ENCODE measurements at regions not wholly inside any gene's neighbourhood (a gene's known extent, or its start where the extent isn't known, plus 50 kb on each side); places are given as distances from the start of the nearest gene placed in this dataset.

- in situ Hi-C loops (cut with HindIII; ENCODE audit: low sequenced_read_pairs) = loop anchor here (5.0 to 10.0 kb wide), 2 partner anchors 42 to 81 kb away; no protein-coding TSS in a partner anchor
Measured at GRCh38 chr5:34524123-34524522, 132.0 kb upstream of the RAI14 start.

- in situ Hi-C loops (cut with HindIII; ENCODE audit: low sequenced_read_pairs) = loop anchor here (10.0 kb wide), 1 partner anchor 79 kb away; no protein-coding TSS in a partner anchor
Measured at GRCh38 chr5:34525761-34526160, 130.4 kb upstream of the RAI14 start.

- in situ Hi-C loops (cut with HindIII; ENCODE audit: low sequenced_read_pairs) = loop anchor here (10.0 kb wide), 1 partner anchor 78 kb away; no protein-coding TSS in a partner anchor
Measured at GRCh38 chr5:34526682-34527305, 129.3 kb upstream of the RAI14 start.

- in situ Hi-C loops (cut with HindIII; ENCODE audit: low sequenced_read_pairs) = loop anchor here (10.0 kb wide), 1 partner anchor 75 kb away; no protein-coding TSS in a partner anchor
Measured at GRCh38 chr5:34529581-34530331, 126.4 kb upstream of the RAI14 start.

GRCh38 chr5:34530637-34531036, 125.5 kb upstream of the RAI14 start:
- in situ Hi-C loops (cut with HindIII; ENCODE audit: low sequenced_read_pairs) = no loop called here

- in situ Hi-C loops (cut with HindIII; ENCODE audit: low sequenced_read_pairs) = no loop called here
Measured at GRCh38 chr5:34531751-34532360, 124.3 kb upstream of the RAI14 start.

- in situ Hi-C loops (cut with HindIII; ENCODE audit: low sequenced_read_pairs) = no loop called here
Measured at GRCh38 chr5:34533582-34534522, 122.3 kb upstream of the RAI14 start.

GRCh38 chr5:34534523-34535103, 121.5 kb upstream of the RAI14 start:
- in situ Hi-C loops (cut with HindIII; ENCODE audit: low sequenced_read_pairs) = no loop called here

GRCh38 chr5:34535433-34535832, 120.7 kb upstream of the RAI14 start:
- in situ Hi-C loops (cut with HindIII; ENCODE audit: low sequenced_read_pairs) = no loop called here

GRCh38 chr5:34535944-34536623, 120.0 kb upstream of the RAI14 start:
- in situ Hi-C loops (cut with HindIII; ENCODE audit: low sequenced_read_pairs) = no loop called here

- in situ Hi-C loops (cut with HindIII; ENCODE audit: low sequenced_read_pairs) = no loop called here
Measured at GRCh38 chr5:34536699-34537098, 119.4 kb upstream of the RAI14 start.

GRCh38 chr5:34538026-34538672, 118.0 kb upstream of the RAI14 start:
- in situ Hi-C loops (cut with HindIII; ENCODE audit: low sequenced_read_pairs) = no loop called here

GRCh38 chr5:34539183-34539582, 116.9 kb upstream of the RAI14 start:
- in situ Hi-C loops (cut with HindIII; ENCODE audit: low sequenced_read_pairs) = no loop called here

GRCh38 chr5:34541067-34541466, 115.1 kb upstream of the RAI14 start:
- in situ Hi-C loops (cut with HindIII; ENCODE audit: low sequenced_read_pairs) = no loop called here

GRCh38 chr5:34542818-34543217, 113.3 kb upstream of the RAI14 start:
- in situ Hi-C loops (cut with HindIII; ENCODE audit: low sequenced_read_pairs) = no loop called here

GRCh38 chr5:34543687-34544086, 112.4 kb upstream of the RAI14 start:
- in situ Hi-C loops (cut with HindIII; ENCODE audit: low sequenced_read_pairs) = no loop called here

GRCh38 chr5:34544403-34544802, 111.7 kb upstream of the RAI14 start:
- in situ Hi-C loops (cut with HindIII; ENCODE audit: low sequenced_read_pairs) = no loop called here

GRCh38 chr5:34545164-34545563, 111.0 kb upstream of the RAI14 start:
- in situ Hi-C loops (cut with HindIII; ENCODE audit: low sequenced_read_pairs) = no loop called here

GRCh38 chr5:34545626-34546025, 110.5 kb upstream of the RAI14 start:
- in situ Hi-C loops (cut with HindIII; ENCODE audit: low sequenced_read_pairs) = no loop called here

Measured in endothelial cell of hepatic sinusoid (primary cell).